HepG2 (cell line): ENCODE measurements at regions not wholly inside any gene's neighbourhood (a gene's known extent, or its start where the extent isn't known, plus 50 kb on each side); places are given as distances from the start of the nearest gene placed in this dataset.

ENCODE experiments used
- ATAC-seq: fragments of 200-7000 bp; cut with Tn5 transposase; 3 replicates; pipeline ENCODE4 v1.9.1; 2020; ENCODE audit warnings: mild to moderate bottlenecking, moderate library complexity
- BruUV-seq: library from RNA; stranded (reverse); fragments of 400-500 nt; replicated peaks from 2 replicates; lab custom pipeline; 2021; lab: Mats Ljungman, UMichigan
- CTCF ChIA-PET: fragments of 300-600 bp; formaldehyde crosslinking; extraction: SDS; loops from one replicate; lab custom pipeline; 2021; ENCODE audit warnings: low total read pairs, inconsistent platforms, low intra/inter-chr PET ratio; lab: Yijun Ruan, JAX
- POLR2A ChIA-PET: fragments of 350-600 bp; sonication (Branson Sonifier 250); formaldehyde crosslinking; loops from one replicate; lab custom pipeline; 2020; ENCODE audit warnings: antibody characterized with exemption, inconsistent platforms; lab: Yijun Ruan, JAX
- DNase-seq: peaks from one replicate; pipeline ENCODE4 v3.0.0-alpha.2; 2015; ENCODE audit warnings: low spot score
- FAIRE-seq: peaks from 3 replicates; lab custom pipeline; 2011; peaks lifted over from hg19 to GRCh38; lab: Jason Lieb, UNC
- H2AFZ ChIP-seq: one replicate; pipeline ENCODE4 v1.6.1; 2011; ENCODE audit warnings: low read length, inconsistent platforms
- H3K27ac ChIP-seq: fragments of 300-600 bp; 3 replicates; pipeline ENCODE4 v1.8.0; 2011; ENCODE audit warnings: mixed run types, mild to moderate bottlenecking, mixed read lengths, low read length, inconsistent platforms; ENCODE audit not compliant: insufficient read depth; ENCODE audit errors: extremely low read length
- H3K27me3 ChIP-seq, 2 experiments: fragments of 200-600 bp in 1 of 2; 2 replicates in 1 of 2; 3 replicates in 1 of 2; pipeline versions ENCODE4 v1.6.0 to v1.8.0; 2011; ENCODE audit warnings: low read length in 2 of 2, mild to moderate bottlenecking in 2 of 2, moderate library complexity in 2 of 2, inconsistent platforms in 1 of 2; ENCODE audit not compliant: insufficient read depth in 2 of 2, control insufficient read depth in 1 of 2
- H3K36me3 ChIP-seq, 2 experiments: fragments of 200-600 bp in 1 of 2; replicated peaks in 1 of 2; 2 replicates in 1 of 2; 3 replicates in 1 of 2; pipeline versions ENCODE4 v1.5.1 to v1.8.0; 2011; ENCODE audit warnings: low read length in 2 of 2, inconsistent platforms in 1 of 2; ENCODE audit not compliant: insufficient read depth in 2 of 2, control insufficient read depth in 1 of 2
- H3K4me1 ChIP-seq: 2 replicates; pipeline ENCODE4 v1.5.1; 2012; ENCODE audit warnings: low read length, inconsistent platforms; ENCODE audit not compliant: insufficient read depth
- H3K4me2 ChIP-seq: 2 replicates; pipeline ENCODE4 v1.6.0; 2011; ENCODE audit warnings: low read depth, low read length, inconsistent platforms
- H3K4me3 ChIP-seq, 3 experiments: fragments of 200-600 bp in 1 of 3; sonication (generic), shearing (Covaris generic) in 1 of 3; replicated peaks in 1 of 3; 2 replicates each; pipeline ENCODE4 v1.5.1; 2011 to 2016; ENCODE audit warnings: low read length in 3 of 3, inconsistent platforms in 2 of 3, low read depth in 2 of 3, mild to moderate bottlenecking in 2 of 3, control low read depth in 1 of 3, mixed read lengths in 1 of 3; ENCODE audit not compliant: insufficient read depth in 1 of 3
- H3K79me2 ChIP-seq: one replicate; pipeline ENCODE4 v1.6.1; 2011; ENCODE audit warnings: low read length, inconsistent platforms; ENCODE audit not compliant: insufficient read depth
- H3K9ac ChIP-seq: 2 replicates; pipeline ENCODE4 v1.6.0; 2011; ENCODE audit warnings: mild to moderate bottlenecking, low read depth, low read length, inconsistent platforms; ENCODE audit not compliant: insufficient read depth
- H3K9me3 ChIP-seq: 2 replicates; pipeline ENCODE4 v1.5.1; 2012; ENCODE audit warnings: mild to moderate bottlenecking, low read length
- H4K20me1 ChIP-seq: 2 replicates; pipeline ENCODE4 v1.6.0; 2011; ENCODE audit warnings: inconsistent platforms, mild to moderate bottlenecking, low read length, moderate library complexity; ENCODE audit not compliant: insufficient read depth
- KLF6 ChIP-seq: IDR thresholded peaks from 2 replicates; pipeline ENCODE4 v1.8.0; 2016; ENCODE audit warnings: missing biosample characterization, missing genetic modification reagents
- PITX1 ChIP-seq: sonication (generic); formaldehyde crosslinking; IDR thresholded peaks from 2 replicates; pipeline ENCODE4 v1.5.1; 2020; ENCODE audit warnings: mild to moderate bottlenecking, missing genetic modification reagents
- RFX1 ChIP-seq: fragments of 450-650 bp; IDR thresholded peaks from 2 replicates; pipeline ENCODE4 v1.6.1; 2017
- WGBS: methylation state at CpG from one replicate; pipeline ENCODE4 v1.1.6; 2017; ENCODE audit warnings: low lambda C conversion rate; 5-methylcytosine and 5-hydroxymethylcytosine counted together
- in situ Hi-C: cut with HindIII; loops from 2 replicates; pipeline ENCODE4 v1.10.0; 2017; ENCODE audit warnings: low pct_unique_long_range_greater_than_20kb; ENCODE audit not compliant: extremely low pct_ligation_motif_present
- intact Hi-C: fragments of 100-400 bp; cut with micrococcal nuclease; formaldehyde crosslinking; loops from one replicate; pipeline ENCODE4 v1.10.0; 2022; ENCODE audit not compliant: unreplicated experiment
- TF ChIP-seq, protein P1 (sequence below): sonication (generic); formaldehyde crosslinking; IDR thresholded peaks from 2 replicates; pipeline ENCODE4 v1.4.0; 2020; ENCODE audit warnings: mild to moderate bottlenecking, missing genetic modification reagents
- TF ChIP-seq, protein P2 (sequence below): IDR thresholded peaks from 2 replicates; pipeline ENCODE4 v1.6.1; 2016; ENCODE audit warnings: control low read depth

DNA sequence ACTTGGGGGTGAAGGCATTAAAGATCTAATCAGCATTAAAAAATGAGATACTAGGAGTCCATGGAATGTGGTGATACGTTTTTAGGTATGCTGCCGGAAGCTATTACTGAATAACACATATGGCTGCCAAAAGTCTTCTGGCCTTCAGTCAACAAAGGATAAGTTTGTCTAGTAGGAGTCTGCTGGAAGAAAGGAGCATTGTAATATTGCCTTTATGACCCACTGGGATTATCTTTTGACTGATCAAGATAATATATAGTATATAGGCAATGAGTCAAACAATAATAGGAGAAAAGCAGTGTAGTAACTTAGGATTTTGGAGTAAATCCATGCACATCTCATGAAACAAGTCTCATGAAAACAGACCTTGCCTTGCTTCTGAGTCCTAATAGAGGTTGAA, 295.4 kb downstream of the SLITRK6 start:
- H4K20me1 ChIP-seq = no peaks in the 10 kb centered on the region
- no peak overlapping the region for H3K27ac ChIP-seq
- no peak overlapping the region for H3K4me3 ChIP-seq
- TF ChIP-seq, protein P1, sequence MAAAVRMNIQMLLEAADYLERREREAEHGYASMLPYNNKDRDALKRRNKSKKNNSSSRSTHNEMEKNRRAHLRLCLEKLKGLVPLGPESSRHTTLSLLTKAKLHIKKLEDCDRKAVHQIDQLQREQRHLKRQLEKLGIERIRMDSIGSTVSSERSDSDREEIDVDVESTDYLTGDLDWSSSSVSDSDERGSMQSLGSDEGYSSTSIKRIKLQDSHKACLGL (CRISPR knock-in tag) = no peak
- ChIA-PET POLR2A (no interaction called here), CTCF (no interaction called here)
- H3K4me2 ChIP-seq = no peak overlapping the region
- no peak for DNase-seq
- H3K27me3 ChIP-seq = no peaks in the 10 kb centered on the region; a peak in 1 of 5 replicates
- WGBS = 5% methylated on average over 2 of the region's 2 CpGs
- no peak overlapping the region for H3K9ac ChIP-seq
- in situ Hi-C loops (no loop called here), intact Hi-C loops (no loop called here)
- ATAC-seq = no peak
- BruUV-seq = no TSS peak
- H3K4me1 ChIP-seq = no peaks in the 10 kb centered on the region
- FAIRE-seq = no peak
- no peak overlapping the region for H2AFZ ChIP-seq
- H3K36me3 ChIP-seq = no peaks in the 10 kb centered on the region
- no peaks in the 10 kb centered on the region for H3K79me2 ChIP-seq
- peaks cover 4% of the 10 kb centered on the region; the same call in 1 of the 2 replicates for H3K9me3 ChIP-seq

DNA sequence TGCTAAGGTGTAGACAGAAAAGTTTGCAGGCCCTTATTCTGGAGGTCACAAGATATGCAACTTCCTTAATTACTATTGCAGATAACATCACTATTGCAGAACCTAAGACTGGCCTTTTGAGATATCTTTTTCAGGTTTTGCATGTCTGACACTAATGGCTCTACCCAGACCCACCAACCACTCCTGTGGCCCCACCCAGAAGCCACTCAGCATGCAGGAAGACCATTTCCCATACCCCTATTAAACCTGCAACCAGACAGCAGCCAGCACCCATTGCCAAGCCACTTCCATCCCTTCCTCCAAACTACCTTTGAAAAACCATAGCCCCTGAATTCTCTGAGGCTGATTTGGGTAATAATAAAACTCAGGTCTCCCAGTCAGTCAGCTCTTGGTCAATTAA, 297.6 kb downstream of the SLITRK6 start:
- no peak for DNase-seq
- intact Hi-C loops (no loop called here), in situ Hi-C loops (no loop called here)
- POLR2A ChIA-PET = no interaction called here
- H3K4me1 ChIP-seq = no peaks in the 10 kb centered on the region
- H3K9ac ChIP-seq = no peak overlapping the region
- H3K27ac ChIP-seq = no peak overlapping the region
- TF ChIP-seq RFX1 (no peak), PITX1 (CRISPR knock-in tag) (no peak), KLF6 (CRISPR knock-in tag) (no peak)
- TF ChIP-seq, protein P2, sequence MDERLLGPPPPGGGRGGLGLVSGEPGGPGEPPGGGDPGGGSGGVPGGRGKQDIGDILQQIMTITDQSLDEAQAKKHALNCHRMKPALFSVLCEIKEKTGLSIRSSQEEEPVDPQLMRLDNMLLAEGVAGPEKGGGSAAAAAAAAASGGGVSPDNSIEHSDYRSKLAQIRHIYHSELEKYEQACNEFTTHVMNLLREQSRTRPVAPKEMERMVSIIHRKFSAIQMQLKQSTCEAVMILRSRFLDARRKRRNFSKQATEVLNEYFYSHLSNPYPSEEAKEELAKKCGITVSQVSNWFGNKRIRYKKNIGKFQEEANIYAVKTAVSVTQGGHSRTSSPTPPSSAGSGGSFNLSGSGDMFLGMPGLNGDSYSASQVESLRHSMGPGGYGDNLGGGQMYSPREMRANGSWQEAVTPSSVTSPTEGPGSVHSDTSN (CRISPR knock-in tag) = no peak
- TF ChIP-seq, all 625 proteins: peak for 0
- H3K9me3 ChIP-seq = peaks cover 4% of the 10 kb centered on the region; the same call in 1 of the 2 replicates
- CTCF ChIA-PET = no interaction called here
- no peaks in the 10 kb centered on the region; a peak in 1 of 5 replicates for H3K27me3 ChIP-seq
- no peak overlapping the region for H2AFZ ChIP-seq
- H3K79me2 ChIP-seq = no peaks in the 10 kb centered on the region
- no peak overlapping the region for H3K4me2 ChIP-seq
- no peaks in the 10 kb centered on the region for H3K36me3 ChIP-seq
- no peaks in the 10 kb centered on the region for H4K20me1 ChIP-seq
- FAIRE-seq (no peak), ATAC-seq (no peak)
- BruUV-seq = no TSS peak
- no peak overlapping the region for H3K4me3 ChIP-seq
